AG09319 (cell line): ENCODE measurements at regions not wholly inside any gene's neighbourhood (a gene's known extent, or its start where the extent isn't known, plus 50 kb on each side); places are given as distances from the start of the nearest gene placed in this dataset.

ENCODE experiments used
- DNase-seq: peaks from one replicate; pipeline ENCODE4 v3.0.0-alpha.2; 2010; ENCODE audit warnings: low read depth; ENCODE audit errors: extremely low read depth
- TF ChIP-seq, protein P1 (sequence below): IDR thresholded peaks from 2 replicates; pipeline ENCODE4 v1.5.1; 2011; ENCODE audit warnings: low read depth, mild to moderate bottlenecking, inconsistent platforms, low read length, moderate library complexity

DNA sequence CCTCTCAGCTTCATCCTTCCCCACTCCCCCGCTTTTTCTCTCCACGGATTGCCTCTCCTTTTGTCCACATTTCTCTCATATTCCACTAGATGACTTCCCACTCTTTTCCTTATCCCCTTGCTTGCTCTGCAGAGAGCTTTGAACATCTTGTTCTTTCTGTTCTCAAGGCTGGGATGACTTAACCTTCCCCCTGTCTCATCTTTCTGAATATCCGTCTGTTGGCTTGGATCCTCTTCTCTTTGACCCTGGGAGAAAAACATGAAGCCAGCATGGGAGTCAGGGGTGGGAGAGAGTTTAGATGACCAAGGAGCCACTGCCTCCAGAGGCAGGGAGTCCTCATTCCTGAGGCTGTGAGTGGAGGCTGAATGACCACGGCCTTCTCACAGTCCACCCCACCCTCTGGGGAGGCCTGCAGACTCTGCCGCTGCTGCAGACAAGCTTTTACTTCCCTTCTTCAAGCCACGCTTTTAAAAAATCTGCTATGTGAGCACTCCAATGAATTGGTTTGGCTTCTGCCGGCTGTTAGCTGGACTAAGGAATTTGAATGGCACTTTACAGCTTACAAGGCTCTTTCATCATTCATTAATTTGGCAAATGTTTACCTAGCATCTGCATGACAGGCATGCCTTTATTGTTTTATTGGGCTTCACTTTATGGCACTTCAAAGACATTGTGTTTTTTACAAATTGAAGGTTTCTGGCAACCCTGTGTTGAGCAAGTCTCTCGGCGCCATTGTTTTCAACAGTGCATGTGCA lies 111.6 kb upstream of the SLC6A6 start:
- TF ChIP-seq, protein P1, sequence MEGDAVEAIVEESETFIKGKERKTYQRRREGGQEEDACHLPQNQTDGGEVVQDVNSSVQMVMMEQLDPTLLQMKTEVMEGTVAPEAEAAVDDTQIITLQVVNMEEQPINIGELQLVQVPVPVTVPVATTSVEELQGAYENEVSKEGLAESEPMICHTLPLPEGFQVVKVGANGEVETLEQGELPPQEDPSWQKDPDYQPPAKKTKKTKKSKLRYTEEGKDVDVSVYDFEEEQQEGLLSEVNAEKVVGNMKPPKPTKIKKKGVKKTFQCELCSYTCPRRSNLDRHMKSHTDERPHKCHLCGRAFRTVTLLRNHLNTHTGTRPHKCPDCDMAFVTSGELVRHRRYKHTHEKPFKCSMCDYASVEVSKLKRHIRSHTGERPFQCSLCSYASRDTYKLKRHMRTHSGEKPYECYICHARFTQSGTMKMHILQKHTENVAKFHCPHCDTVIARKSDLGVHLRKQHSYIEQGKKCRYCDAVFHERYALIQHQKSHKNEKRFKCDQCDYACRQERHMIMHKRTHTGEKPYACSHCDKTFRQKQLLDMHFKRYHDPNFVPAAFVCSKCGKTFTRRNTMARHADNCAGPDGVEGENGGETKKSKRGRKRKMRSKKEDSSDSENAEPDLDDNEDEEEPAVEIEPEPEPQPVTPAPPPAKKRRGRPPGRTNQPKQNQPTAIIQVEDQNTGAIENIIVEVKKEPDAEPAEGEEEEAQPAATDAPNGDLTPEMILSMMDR = no peak
- no peak for DNase-seq

DNA sequence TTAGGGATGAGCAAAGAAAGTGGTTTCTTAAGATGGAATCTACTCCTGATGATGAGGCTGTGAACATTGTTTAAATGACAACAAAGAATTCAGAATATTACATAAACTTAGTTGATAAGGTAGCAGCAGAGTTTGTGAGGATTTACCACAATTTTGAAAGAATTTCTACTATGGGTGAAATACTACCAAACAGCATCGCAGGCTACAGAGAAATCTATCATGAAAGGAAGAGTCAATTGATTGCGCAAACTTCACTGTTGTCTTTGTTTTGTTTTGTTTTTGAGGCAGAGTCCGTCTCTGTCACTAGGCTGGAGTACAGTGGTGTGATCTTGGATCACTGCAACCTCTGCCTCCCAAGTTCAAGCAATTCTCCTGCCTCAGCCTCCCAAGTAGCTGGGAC lies 107.4 kb upstream of the SLC6A6 start:
- TF ChIP-seq, protein P1 = no peak
- DNase-seq = no peak

DNA sequence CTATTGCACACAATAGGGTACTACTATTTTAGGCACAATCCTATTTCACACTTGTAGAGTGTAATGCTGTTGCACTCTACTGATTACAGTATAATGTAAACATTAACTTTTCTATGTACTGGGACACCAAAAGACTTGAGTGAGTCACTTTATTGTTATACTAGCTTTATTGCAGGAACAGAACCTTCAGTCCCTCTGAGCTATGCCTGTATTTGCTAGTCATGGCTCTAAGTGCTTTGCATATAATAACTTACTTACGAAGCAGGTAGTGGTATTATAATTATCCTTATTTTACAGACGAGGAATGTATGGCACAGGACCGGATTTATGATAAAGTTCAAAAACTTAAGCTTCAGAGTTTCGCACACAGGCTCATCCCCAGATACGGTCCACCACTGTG lies 106.6 kb upstream of the SLC6A6 start:
- TF ChIP-seq, protein P1 = no peak
- no peak for DNase-seq

DNA sequence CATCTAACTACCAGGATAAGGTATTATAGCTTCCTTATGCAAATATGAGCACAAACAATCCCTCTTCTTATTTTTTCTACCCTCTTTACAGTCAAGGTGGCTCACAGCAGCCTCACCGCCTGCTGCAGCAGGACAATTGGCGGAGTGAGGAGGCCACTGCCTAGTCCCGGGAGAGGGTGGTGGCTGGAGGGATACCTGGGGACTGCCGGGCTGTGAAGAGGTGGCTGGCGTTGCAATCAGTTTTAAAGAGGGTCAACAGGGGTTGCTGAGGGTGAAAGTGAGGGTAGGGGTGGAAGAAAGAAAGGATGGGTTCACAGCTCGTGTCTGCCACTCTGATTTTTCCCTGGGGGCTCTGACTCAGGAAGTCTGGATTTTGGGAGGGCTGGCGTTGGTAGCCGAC lies 105.1 kb upstream of the SLC6A6 start:
- no peak for DNase-seq
- TF ChIP-seq, protein P1 = no peak

DNA sequence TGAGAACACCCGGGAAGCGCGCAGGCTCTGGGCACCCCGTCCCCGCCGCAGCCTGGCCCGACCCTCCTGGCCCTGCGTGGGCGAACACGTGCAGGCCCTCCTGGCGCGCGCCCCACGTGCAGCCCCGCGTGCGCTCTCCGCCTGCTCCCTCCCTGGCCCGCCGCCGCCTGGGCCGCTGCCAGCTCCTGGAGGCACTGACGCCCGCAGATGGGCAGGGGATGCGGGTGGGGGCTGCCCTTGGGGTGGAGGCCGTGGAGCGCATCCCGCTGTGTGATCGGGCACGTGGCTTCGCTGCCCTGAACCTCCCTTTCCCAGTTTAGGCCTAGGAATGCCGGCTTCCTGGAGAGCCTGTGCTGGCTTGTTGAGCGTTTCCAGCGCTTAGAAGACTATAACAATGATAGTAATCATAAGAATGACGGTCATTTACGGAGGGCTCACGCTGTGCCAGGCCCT lies 104.6 kb upstream of the SLC6A6 start:
- TF ChIP-seq, protein P1 = no peak
- no peak for DNase-seq

DNA sequence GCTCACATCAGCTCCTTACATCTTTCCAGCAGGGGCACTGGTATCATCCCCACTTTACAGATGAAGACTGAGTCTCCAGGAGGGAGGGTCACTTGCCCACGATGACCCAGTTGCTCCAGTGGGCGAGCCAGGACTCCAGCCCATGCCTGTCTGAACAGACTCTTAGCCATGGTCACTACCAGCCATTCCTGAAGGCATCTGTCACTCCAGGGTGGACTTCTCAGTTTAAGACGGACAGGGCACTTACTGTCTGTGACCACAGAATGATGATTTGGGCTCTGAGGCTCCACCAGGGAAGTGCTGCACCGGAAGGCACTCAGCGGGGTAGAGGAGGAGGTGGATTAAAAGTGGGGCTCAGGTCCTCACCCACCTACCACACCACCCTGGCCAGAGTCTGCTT lies 104.0 kb upstream of the SLC6A6 start:
- no peak for DNase-seq
- TF ChIP-seq, protein P1 = no peak

DNA sequence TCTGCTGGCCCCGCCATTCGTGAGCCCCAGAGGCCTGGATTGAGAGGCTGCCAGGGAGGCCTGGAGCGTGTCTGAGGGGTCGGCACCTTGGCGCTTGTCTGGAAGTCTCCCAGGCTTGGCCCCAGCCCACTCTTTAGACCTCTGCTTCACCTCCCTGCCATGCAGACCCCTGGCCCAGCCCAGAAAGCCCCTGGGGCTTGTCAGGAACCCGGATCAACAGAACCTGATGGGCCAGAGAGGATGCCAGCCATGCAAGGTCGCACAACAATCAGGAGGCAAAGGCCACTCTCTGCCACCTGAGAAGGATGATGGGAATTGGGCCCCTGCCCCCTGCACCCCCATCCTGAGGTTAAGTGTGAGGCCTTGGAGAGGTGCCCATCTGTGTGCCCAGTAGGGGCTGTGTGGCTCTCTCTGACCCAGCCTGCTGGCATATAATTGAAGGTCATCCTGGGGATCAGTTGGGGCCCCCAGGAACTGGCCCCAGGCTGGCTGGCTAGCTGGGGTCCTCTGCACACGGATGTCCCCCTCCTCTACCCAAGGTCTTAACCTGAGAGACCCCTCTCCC lies 103.3 kb upstream of the SLC6A6 start:
- TF ChIP-seq, protein P1 = no peak
- no peak for DNase-seq
